GM06990 (cell line): ENCODE measurements at regions not wholly inside any gene's neighbourhood (a gene's known extent, or its start where the extent isn't known, plus 50 kb on each side); places are given as distances from the start of the nearest gene placed in this dataset.

Experiments used
- DNase-seq: peaks from one replicate; pipeline ENCODE4 v3.0.0-alpha.2; 2011; ENCODE audit not compliant: insufficient read length; ENCODE audit errors: extremely low read depth
- H3K27me3 ChIP-seq: replicated peaks from 2 replicates; pipeline ENCODE4 v1.6.0; 2011; ENCODE audit warnings: low read length; ENCODE audit not compliant: control insufficient read depth, insufficient read depth
- H3K36me3 ChIP-seq: 2 replicates; pipeline ENCODE4 v1.5.1; 2011; ENCODE audit warnings: low read length; ENCODE audit not compliant: control insufficient read depth, insufficient read depth
- H3K4me3 ChIP-seq: replicated peaks from 2 replicates; pipeline ENCODE4 v1.5.1; 2011; ENCODE audit warnings: low read depth, mild to moderate bottlenecking, control low read depth, low read length
- CTCF ChIP-seq: IDR thresholded peaks from 2 replicates; pipeline ENCODE4 v1.5.1; 2011; ENCODE audit warnings: low read length, control low read depth, mild to moderate bottlenecking, inconsistent platforms; ENCODE audit not compliant: insufficient read depth, poor library complexity, severe bottlenecking

GRCh38 chr13:111558700-111559088 is 238.3 kb downstream of the TEX29 start:
- DNase-seq: no peak
- H3K4me3 ChIP-seq: no peak overlapping the region
- no peaks in the 10 kb centered on the region for H3K36me3 ChIP-seq
- no peaks in the 10 kb centered on the region for H3K27me3 ChIP-seq
- no peak for TF ChIP-seq CTCF

- no peaks in the 10 kb centered on the region for H3K27me3 ChIP-seq
- no peak for TF ChIP-seq CTCF
- H3K36me3 ChIP-seq: no peaks in the 10 kb centered on the region
- H3K4me3 ChIP-seq: no peak overlapping the region
- DNase-seq: no peak
These were observed 239.4 kb downstream of the TEX29 start for GRCh38 chr13:111559612-111560403.

GRCh38 chr13:111561091-111561781 is 240.8 kb downstream of the TEX29 start:
- no peak for TF ChIP-seq CTCF
- no peak overlapping the region for H3K4me3 ChIP-seq
- H3K27me3 ChIP-seq: no peaks in the 10 kb centered on the region
- H3K36me3 ChIP-seq: no peaks in the 10 kb centered on the region
- DNase-seq: no peak

GRCh38 chr13:111562716-111563115 is 242.3 kb downstream of the TEX29 start:
- no peak overlapping the region for H3K4me3 ChIP-seq
- H3K36me3 ChIP-seq: no peaks in the 10 kb centered on the region
- no peaks in the 10 kb centered on the region for H3K27me3 ChIP-seq
- DNase-seq: no peak
- TF ChIP-seq CTCF: no peak

- Histone ChIP-seq H3K36me3 (no peaks in the 10 kb centered on the region), H3K27me3 (no peaks in the 10 kb centered on the region), H3K4me3 (no peak overlapping the region)
- no peak for DNase-seq
- TF ChIP-seq CTCF: no peak
These were observed 244.2 kb downstream of the TEX29 start for GRCh38 chr13:111564606-111565005.
